HEK293T (cell line): ENCODE measurements at regions not wholly inside any gene's neighbourhood (a gene's known extent, or its start where the extent isn't known, plus 50 kb on each side); places are given as distances from the start of the nearest gene placed in this dataset.

Experiments used
- ARNT ChIP-seq: fragments of 450-650 bp; IDR thresholded peaks from 2 replicates; pipeline ENCODE4 v1.6.1; 2017; ENCODE audit warnings: mild to moderate bottlenecking
- BHLHE40 ChIP-seq: fragments of 450-650 bp; IDR thresholded peaks from 2 replicates; pipeline ENCODE4 v1.6.1; 2016; ENCODE audit warnings: mild to moderate bottlenecking, moderate library complexity, borderline replicate concordance
- HDGF ChIP-seq: fragments of 450-650 bp; IDR thresholded peaks from 2 replicates; pipeline ENCODE4 v1.6.1; 2017; ENCODE audit warnings: antibody characterized with exemption, borderline replicate concordance
- L3MBTL2 ChIP-seq: fragments of 450-650 bp; conservative IDR thresholded peaks from 2 replicates; pipeline ENCODE4 v1.6.1; 2016; ENCODE audit warnings: mild to moderate bottlenecking
- SP1 ChIP-seq: fragments of 450-650 bp; IDR thresholded peaks from 2 replicates; pipeline ENCODE4 v1.6.1; 2017
- SUZ12 ChIP-seq: fragments of 450-650 bp; IDR thresholded peaks from 2 replicates; pipeline ENCODE4 v1.6.1; 2016; ENCODE audit warnings: mild to moderate bottlenecking

DNA sequence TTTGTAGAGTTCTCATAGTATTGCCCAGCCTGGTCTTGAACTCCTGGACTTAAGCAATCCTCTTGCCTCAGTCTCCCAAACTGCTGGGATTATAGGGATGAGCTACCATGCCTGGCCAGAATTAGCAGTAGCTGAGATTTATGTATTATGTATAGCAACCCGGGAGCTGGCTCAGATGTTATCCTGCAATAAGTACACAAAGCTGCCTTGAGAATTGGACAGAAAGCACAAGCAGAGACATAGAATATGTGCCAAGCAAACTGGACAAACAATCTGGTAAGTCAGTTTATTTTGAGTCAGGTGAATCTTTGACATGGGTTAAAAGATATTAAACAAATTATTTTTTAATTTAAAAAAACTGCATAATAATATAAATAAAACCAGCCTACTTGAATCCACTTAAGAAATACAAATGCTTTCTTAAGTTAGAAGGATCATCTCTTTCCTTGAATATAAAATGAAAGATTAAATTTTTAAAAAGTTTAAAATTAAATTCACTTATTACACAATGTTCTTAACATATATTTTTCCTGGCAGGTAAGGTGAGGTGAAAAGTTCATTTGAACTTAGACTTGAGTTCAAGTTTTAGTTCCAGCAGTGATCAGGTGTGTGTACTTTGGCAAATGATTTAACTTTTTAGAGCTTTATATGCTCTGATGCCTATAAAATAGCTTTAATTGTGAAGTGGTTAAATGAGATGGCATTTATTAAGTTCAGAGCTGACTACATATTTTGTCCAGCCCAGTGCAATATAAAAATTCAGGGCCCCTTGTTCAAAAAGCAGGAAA is 87.8 kb upstream of the ACSL1 start:
- no peak for TF ChIP-seq HDGF
- TF ChIP-seq ARNT, result no peak
- no peak for TF ChIP-seq L3MBTL2
- no peak for TF ChIP-seq BHLHE40
- no peak for TF ChIP-seq SUZ12
- TF ChIP-seq SP1, result no peak
